ENCODE measurements at regions not wholly inside any gene's neighbourhood (a gene's known extent, or its start where the extent isn't known, plus 50 kb on each side); places are given as distances from the start of the nearest gene placed in this dataset.

DNA sequence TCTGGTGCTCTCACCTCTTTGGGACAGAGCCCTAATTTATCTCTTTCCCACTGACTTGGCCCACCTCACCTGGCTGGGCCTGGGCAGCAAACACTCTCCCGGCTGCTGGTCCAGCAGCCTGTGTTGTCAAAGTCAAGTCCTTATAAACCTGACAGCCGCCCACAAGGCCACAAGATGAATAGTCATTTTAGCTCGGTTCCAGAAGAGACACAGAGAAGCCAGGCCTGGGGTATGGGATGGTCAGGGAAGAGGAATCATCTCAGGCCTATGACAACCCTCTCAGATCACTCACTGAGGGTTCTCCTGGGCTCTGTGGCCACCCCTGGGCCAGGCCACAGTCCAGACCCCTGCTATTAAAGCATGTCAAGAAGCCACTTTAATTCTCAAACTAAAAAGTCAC lies 158.5 kb downstream of the FOXD2 start:
- TF ChIP-seq POLR2A (IDR thresholded peaks at IDR 0.05) (no peak), CTCF (IDR thresholded peaks at IDR 0.05) (no peak)

Measured in esophagus squamous epithelium (tissue), 4 donors.